Loucy (cell line): ENCODE measurements at regions not wholly inside any gene's neighbourhood (a gene's known extent, or its start where the extent isn't known, plus 50 kb on each side); places are given as distances from the start of the nearest gene placed in this dataset.

ENCODE experiments used
- H2AFZ ChIP-seq: fragments of 200-600 bp; sonication (generic); 2 replicates; pipeline ENCODE4 v1.6.0; 2016; ENCODE audit warnings: antibody characterized with exemption, mild to moderate bottlenecking, low read length, moderate library complexity
- H3F3A ChIP-seq: fragments of 200-600 bp; 2 replicates; pipeline ENCODE4 v1.6.0; 2016; ENCODE audit warnings: antibody characterized with exemption, low read depth, mild to moderate bottlenecking
- H3K27me3 ChIP-seq: fragments of 200-600 bp; sonication (generic); 2 replicates; pipeline ENCODE4 v1.6.1; 2014; ENCODE audit warnings: low read length, mild to moderate bottlenecking; ENCODE audit not compliant: insufficient read depth, poor library complexity, severe bottlenecking
- H3K36me3 ChIP-seq: fragments of 200-600 bp; sonication (generic); 2 replicates; pipeline ENCODE4 v1.6.1; 2016; ENCODE audit warnings: low read length; ENCODE audit not compliant: insufficient read depth
- H3K4me1 ChIP-seq: fragments of 200-600 bp; sonication (generic); 2 replicates; pipeline ENCODE4 v1.5.1; 2014; ENCODE audit warnings: low read length, mild to moderate bottlenecking; ENCODE audit not compliant: insufficient read depth, poor library complexity, severe bottlenecking
- H3K4me2 ChIP-seq: fragments of 200-600 bp; sonication (generic); 2 replicates; pipeline ENCODE4 v1.6.0; 2014; ENCODE audit warnings: antibody characterized with exemption, low read length, low read depth, mild to moderate bottlenecking; ENCODE audit not compliant: poor library complexity, severe bottlenecking
- H3K4me3 ChIP-seq: fragments of 200-600 bp; sonication (generic); 2 replicates; pipeline ENCODE4 v1.5.1; 2014; ENCODE audit warnings: low read length, mild to moderate bottlenecking, mixed read lengths; ENCODE audit not compliant: poor library complexity, severe bottlenecking
- H3K79me2 ChIP-seq: fragments of 200-600 bp; sonication (generic); 2 replicates; pipeline ENCODE4 v1.6.1; 2014; ENCODE audit warnings: low read length; ENCODE audit not compliant: insufficient read depth
- H3K9ac ChIP-seq: fragments of 200-600 bp; sonication (generic); 2 replicates; pipeline ENCODE4 v1.6.0; 2014; ENCODE audit warnings: mild to moderate bottlenecking, low read depth, low read length, moderate library complexity; ENCODE audit not compliant: poor library complexity, severe bottlenecking
- H3K9me2 ChIP-seq: fragments of 200-600 bp; sonication (generic); replicated peaks from 2 replicates; pipeline ENCODE4 v1.6.1; 2016; ENCODE audit warnings: low read depth, low read length, mixed read lengths
- H3K9me3 ChIP-seq: fragments of 200-600 bp; sonication (generic); 2 replicates; pipeline ENCODE4 v1.6.1; 2014; ENCODE audit warnings: mild to moderate bottlenecking, antibody characterized with exemption, low read length, low read depth; ENCODE audit not compliant: insufficient read depth
- H4K20me1 ChIP-seq: fragments of 200-600 bp; sonication (generic); 2 replicates; pipeline ENCODE4 v1.6.0; 2014; ENCODE audit warnings: antibody characterized with exemption, low read length, mild to moderate bottlenecking; ENCODE audit not compliant: insufficient read depth, poor library complexity, severe bottlenecking
- CTCF ChIP-seq: fragments of 200-600 bp; sonication (generic); conservative IDR thresholded peaks from 2 replicates; pipeline ENCODE4 v1.5.1; 2014; ENCODE audit warnings: mild to moderate bottlenecking, antibody characterized with exemption, low read length
- EZH2phosphoT487 ChIP-seq: fragments of 200-600 bp; IDR thresholded peaks from 2 replicates; pipeline ENCODE4 v1.6.1; 2018; ENCODE audit warnings: antibody characterized with exemption, mild to moderate bottlenecking, moderate library complexity, borderline replicate concordance

GRCh38 chr12:130240831-130241590 is 78.7 kb downstream of the FZD10 start:
- Histone ChIP-seq H3K4me2 (no peak overlapping the region), H3K4me1 (no peaks in the 10 kb centered on the region), H3K4me3 (no peak overlapping the region), H4K20me1 (no peaks in the 10 kb centered on the region), H3K9ac (no peak overlapping the region), H3K79me2 (no peaks in the 10 kb centered on the region), H3K9me3 (no peaks in the 10 kb centered on the region), H3F3A (no peaks in the 10 kb centered on the region), H3K9me2 (no peaks in the 10 kb centered on the region), H3K36me3 (no peaks in the 10 kb centered on the region), H2AFZ (no peak overlapping the region), H3K27me3 (no peaks in the 10 kb centered on the region)
- TF ChIP-seq EZH2phosphoT487 = no peak
- no peak for TF ChIP-seq CTCF

GRCh38 chr12:130242506-130242905 is 80.2 kb downstream of the FZD10 start:
- Histone ChIP-seq H3K36me3 (no peaks in the 10 kb centered on the region), H2AFZ (no peak overlapping the region), H3K4me1 (no peaks in the 10 kb centered on the region), H3K9me3 (no peaks in the 10 kb centered on the region), H3K4me3 (no peak overlapping the region), H3F3A (no peaks in the 10 kb centered on the region), H3K4me2 (no peak overlapping the region), H3K9me2 (no peaks in the 10 kb centered on the region), H3K9ac (no peak overlapping the region), H4K20me1 (no peaks in the 10 kb centered on the region), H3K27me3 (no peaks in the 10 kb centered on the region), H3K79me2 (no peaks in the 10 kb centered on the region)
- no peak for TF ChIP-seq EZH2phosphoT487
- no peak for TF ChIP-seq CTCF

- H2AFZ ChIP-seq = no peak overlapping the region
- H3K9ac ChIP-seq = no peak overlapping the region
- no peaks in the 10 kb centered on the region for H3K36me3 ChIP-seq
- no peak overlapping the region for H3K4me3 ChIP-seq
- H3K4me1 ChIP-seq = no peaks in the 10 kb centered on the region
- no peaks in the 10 kb centered on the region for H3K9me3 ChIP-seq
- no peak overlapping the region for H3K4me2 ChIP-seq
- H3F3A ChIP-seq = no peaks in the 10 kb centered on the region
- no peaks in the 10 kb centered on the region for H3K27me3 ChIP-seq
- H3K79me2 ChIP-seq = no peaks in the 10 kb centered on the region
- H3K9me2 ChIP-seq = no peaks in the 10 kb centered on the region
- H4K20me1 ChIP-seq = no peaks in the 10 kb centered on the region
- no peak for TF ChIP-seq CTCF
- TF ChIP-seq EZH2phosphoT487 = no peak
Measured at GRCh38 chr12:130245251-130245650, 83.0 kb downstream of the FZD10 start.
